ENCODE measurements at regions not wholly inside any gene's neighbourhood (a gene's known extent, or its start where the extent isn't known, plus 50 kb on each side); places are given as distances from the start of the nearest gene placed in this dataset.
A peak's percentile ranks its signal among the peaks of the same experiment; 100 is the strongest.

DNA sequence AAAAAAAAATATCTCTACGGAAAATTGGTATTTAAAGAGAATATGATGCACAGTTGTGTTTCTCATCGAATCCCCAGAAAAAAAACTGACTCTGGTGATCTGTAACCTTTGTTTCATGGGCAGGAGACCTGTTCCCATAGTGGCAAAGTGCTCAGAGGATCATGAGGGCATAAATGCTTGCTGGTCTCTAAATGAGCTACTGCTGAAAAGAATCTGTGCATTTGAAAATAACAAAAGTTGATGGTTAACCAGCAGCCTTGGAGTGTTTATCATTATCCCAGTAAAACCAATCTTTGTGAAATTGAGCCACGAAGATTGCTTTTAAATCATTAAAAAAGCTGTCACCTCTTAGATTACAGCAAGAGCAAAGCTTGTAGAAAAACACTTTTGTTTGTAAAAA lies 775.4 kb downstream of the MTRR start:
- Histone ChIP-seq H3K4me2 (peak overlapping the region; percentile 6), H3K79me2 (no peaks in the 10 kb centered on the region), H3K27me3 (no peaks in the 10 kb centered on the region), H3K9me2 (replicated peaks; ENCODE audit: insufficient read depth) (no peaks in the 10 kb centered on the region), H3K27ac (peak overlapping the region; percentile 18), H3K9me3 (ENCODE audit: low read depth) (no peaks in the 10 kb centered on the region), H3K4me1 (ENCODE audit: insufficient read depth) (peaks cover 9% of the 10 kb centered on the region), H3K36me3 (replicated peaks; ENCODE audit: insufficient read depth, low read depth) (no peaks in the 10 kb centered on the region), H3K4me3 (no peak overlapping the region), H4K20me1 (ENCODE audit: insufficient read depth, poor library complexity, severe bottlenecking) (no peaks in the 10 kb centered on the region), H2AFZ (no peak overlapping the region)
- TF ChIP-seq EZH2 (IDR thresholded peaks at IDR 0.05; ENCODE audit: borderline replicate concordance) (no peak), EZH2phosphoT487 (IDR thresholded peaks at IDR 0.05; ENCODE audit: low read depth, severe bottlenecking, unreplicated experiment) (no peak)
- TF ChIP-seq, protein P1, sequence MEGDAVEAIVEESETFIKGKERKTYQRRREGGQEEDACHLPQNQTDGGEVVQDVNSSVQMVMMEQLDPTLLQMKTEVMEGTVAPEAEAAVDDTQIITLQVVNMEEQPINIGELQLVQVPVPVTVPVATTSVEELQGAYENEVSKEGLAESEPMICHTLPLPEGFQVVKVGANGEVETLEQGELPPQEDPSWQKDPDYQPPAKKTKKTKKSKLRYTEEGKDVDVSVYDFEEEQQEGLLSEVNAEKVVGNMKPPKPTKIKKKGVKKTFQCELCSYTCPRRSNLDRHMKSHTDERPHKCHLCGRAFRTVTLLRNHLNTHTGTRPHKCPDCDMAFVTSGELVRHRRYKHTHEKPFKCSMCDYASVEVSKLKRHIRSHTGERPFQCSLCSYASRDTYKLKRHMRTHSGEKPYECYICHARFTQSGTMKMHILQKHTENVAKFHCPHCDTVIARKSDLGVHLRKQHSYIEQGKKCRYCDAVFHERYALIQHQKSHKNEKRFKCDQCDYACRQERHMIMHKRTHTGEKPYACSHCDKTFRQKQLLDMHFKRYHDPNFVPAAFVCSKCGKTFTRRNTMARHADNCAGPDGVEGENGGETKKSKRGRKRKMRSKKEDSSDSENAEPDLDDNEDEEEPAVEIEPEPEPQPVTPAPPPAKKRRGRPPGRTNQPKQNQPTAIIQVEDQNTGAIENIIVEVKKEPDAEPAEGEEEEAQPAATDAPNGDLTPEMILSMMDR (IDR thresholded peaks at IDR 0.05; ENCODE audit: poor library complexity), result no peak
- WGBS (ENCODE audit: low lambda C conversion rate, missing lambda C conversion rate), result 56% methylated on average over 3 of the region's 3 CpGs
- DNase-seq (ENCODE audit: low spot score), result no peak

DNA sequence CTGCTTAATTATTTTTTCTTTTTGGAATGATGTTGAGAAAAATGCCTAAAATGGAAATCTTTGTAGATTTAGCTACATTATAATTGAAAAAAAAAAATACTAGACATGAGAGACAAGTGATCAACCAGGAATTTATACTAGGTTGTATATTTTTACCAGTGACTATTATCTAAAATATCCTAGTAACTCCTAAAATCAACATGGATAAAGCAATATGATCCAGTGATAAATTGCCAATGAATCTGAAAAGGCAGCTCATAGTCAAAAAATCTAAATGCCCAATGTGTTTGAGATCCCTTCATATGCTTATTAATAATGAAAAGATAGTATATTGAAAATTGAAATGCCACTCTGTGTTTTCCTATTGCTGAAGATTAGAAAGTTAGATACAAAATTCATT lies 778.2 kb downstream of the MTRR start:
- no peak for DNase-seq (ENCODE audit: low spot score)
- TF ChIP-seq EZH2 (IDR thresholded peaks at IDR 0.05; ENCODE audit: borderline replicate concordance) (no peak), EZH2phosphoT487 (IDR thresholded peaks at IDR 0.05; ENCODE audit: low read depth, severe bottlenecking, unreplicated experiment) (no peak)
- TF ChIP-seq, protein P1 (IDR thresholded peaks at IDR 0.05; ENCODE audit: poor library complexity), result no peak
- Histone ChIP-seq H3K4me2 (no peak overlapping the region), H3K79me2 (no peaks in the 10 kb centered on the region), H3K9me2 (replicated peaks; ENCODE audit: insufficient read depth) (no peaks in the 10 kb centered on the region), H3K4me1 (ENCODE audit: insufficient read depth) (peaks cover 9% of the 10 kb centered on the region), H3K27ac (no peak overlapping the region), H3K27me3 (no peaks in the 10 kb centered on the region), H4K20me1 (ENCODE audit: insufficient read depth, poor library complexity, severe bottlenecking) (no peaks in the 10 kb centered on the region), H3K36me3 (replicated peaks; ENCODE audit: insufficient read depth, low read depth) (no peaks in the 10 kb centered on the region), H2AFZ (no peak overlapping the region), H3K4me3 (no peak overlapping the region), H3K9me3 (ENCODE audit: low read depth) (no peaks in the 10 kb centered on the region)

DNA sequence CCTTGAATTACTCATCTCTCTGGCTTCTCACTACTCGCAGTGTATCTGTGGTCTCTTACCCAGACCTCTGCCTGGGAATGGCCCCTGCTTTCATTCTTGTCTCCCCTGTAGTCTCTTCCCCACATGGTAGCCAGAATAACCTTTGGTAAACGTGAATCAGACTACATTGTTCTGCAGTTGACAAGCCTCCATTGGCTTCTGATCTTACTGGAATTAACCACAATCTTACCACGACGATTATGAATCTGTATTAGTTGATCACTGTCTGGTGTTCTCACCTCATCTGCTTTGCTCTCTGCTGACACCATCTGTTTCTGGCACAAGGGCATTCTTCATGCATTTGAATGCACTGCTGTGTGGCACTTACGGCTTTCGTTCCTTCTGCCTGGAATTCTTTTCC lies 781.2 kb downstream of the MTRR start:
- no peak overlapping the region for H3K4me3 ChIP-seq
- no peaks in the 10 kb centered on the region for H4K20me1 ChIP-seq (ENCODE audit: insufficient read depth, poor library complexity, severe bottlenecking)
- 84% methylated on average over 6 of the region's 6 CpGs for WGBS (ENCODE audit: low lambda C conversion rate, missing lambda C conversion rate)
- no peaks in the 10 kb centered on the region for H3K27me3 ChIP-seq
- H3K79me2 ChIP-seq, result no peaks in the 10 kb centered on the region
- no peaks in the 10 kb centered on the region for H3K4me1 ChIP-seq (ENCODE audit: insufficient read depth)
- TF ChIP-seq EZH2phosphoT487 (IDR thresholded peaks at IDR 0.05; ENCODE audit: low read depth, severe bottlenecking, unreplicated experiment) (no peak), EZH2 (IDR thresholded peaks at IDR 0.05; ENCODE audit: borderline replicate concordance) (no peak)
- TF ChIP-seq, protein P1 (IDR thresholded peaks at IDR 0.05; ENCODE audit: poor library complexity), result no peak
- no peak for DNase-seq (ENCODE audit: low spot score)
- no peaks in the 10 kb centered on the region for H3K9me2 ChIP-seq (replicated peaks; ENCODE audit: insufficient read depth)
- H3K36me3 ChIP-seq (replicated peaks; ENCODE audit: insufficient read depth, low read depth), result no peaks in the 10 kb centered on the region
- no peak overlapping the region for H3K27ac ChIP-seq
- no peak overlapping the region for H3K4me2 ChIP-seq
- no peaks in the 10 kb centered on the region for H3K9me3 ChIP-seq (ENCODE audit: low read depth)
- H2AFZ ChIP-seq, result no peak overlapping the region
